ENCODE measurements at regions not wholly inside any gene's neighbourhood (a gene's known extent, or its start where the extent isn't known, plus 50 kb on each side); places are given as distances from the start of the nearest gene placed in this dataset.

DNA sequence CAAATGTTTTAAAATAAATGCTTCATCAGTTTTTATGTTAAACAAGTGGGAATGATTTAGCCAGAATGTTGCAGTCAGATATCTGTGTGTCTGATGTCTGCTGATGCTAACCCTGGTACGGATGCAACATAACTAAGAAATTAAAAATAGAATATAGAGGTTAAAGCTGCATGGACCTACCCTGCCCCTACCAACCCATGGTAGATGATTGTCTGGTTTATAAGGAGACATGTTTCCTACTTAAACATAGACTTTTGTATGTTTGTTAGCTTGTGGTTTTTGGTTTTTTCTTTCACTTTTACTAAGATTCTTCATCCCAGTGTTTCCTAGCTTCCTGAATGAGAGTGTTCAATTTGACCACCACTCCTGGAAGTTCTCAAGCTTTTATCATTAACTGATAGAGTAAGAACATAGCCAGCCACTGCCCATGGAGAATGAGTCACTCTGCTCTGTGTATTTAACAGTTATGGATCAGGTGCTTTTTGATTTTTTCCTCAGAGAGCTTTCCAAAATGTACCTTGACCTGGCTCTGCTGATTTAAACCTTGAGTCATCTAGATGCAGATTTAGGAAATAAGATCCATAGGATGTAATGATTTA is 70.7 kb upstream of the VEPH1 start:
- DNase-seq: no peak

- no peak for DNase-seq
These were observed 70.1 kb upstream of the VEPH1 start for GRCh38 chr3:157573281-157573680.

DNA sequence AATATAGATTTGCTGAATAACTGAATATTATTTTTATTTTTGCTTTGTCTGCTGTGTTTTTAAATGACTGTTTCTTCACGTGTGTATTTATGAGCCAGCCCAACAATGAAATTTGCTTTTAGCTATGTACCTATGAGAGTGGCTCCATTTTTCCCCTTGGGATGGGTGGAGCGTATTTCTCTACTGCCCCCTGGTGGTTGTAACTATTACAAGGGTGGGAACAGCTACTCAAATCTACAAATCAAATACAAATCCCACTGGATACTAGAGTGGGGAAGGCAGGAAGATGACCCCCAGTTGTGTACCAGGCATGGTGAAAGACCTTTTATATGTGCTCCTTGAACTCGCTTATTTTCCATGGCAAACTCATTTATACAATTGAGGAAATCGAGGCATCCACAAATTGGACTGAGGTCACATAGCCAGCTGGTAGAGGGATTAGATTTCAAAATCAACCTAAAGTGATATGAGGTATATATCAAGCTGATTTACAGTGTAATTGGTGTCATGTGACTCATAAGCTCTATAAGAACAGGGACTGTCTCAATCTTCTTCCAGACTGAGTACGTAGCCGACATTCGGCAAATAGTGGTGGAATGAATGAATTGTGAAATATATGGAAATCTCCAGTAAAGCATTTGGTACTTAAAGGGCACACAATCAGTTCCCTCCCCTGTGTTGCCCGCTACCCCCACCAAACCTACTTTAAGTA is 69.5 kb upstream of the VEPH1 start:
- no peak for DNase-seq

- DNase-seq: no peak
These were observed 63.4 kb upstream of the VEPH1 start for GRCh38 chr3:157566596-157566995.

- no peak for DNase-seq
These were observed 56.2 kb upstream of the VEPH1 start for GRCh38 chr3:157559401-157559800.

All from NCI-H1417 treated with DMSO at 0.1 percent for 48 hours (cell line).